ENCODE measurements at regions not wholly inside any gene's neighbourhood (a gene's known extent, or its start where the extent isn't known, plus 50 kb on each side); places are given as distances from the start of the nearest gene placed in this dataset.
"Not testable (repeated sequence)": the region's sequence is repeated elsewhere in the genome, so short reads cannot be mapped to it uniquely, and the experiment has no call there.

GRCh38 chr20:23147964-23148730 is 62.0 kb upstream of the CD93 start:
- DNase-seq = peak; percentile 75

GRCh38 chr20:23147647-23147963 is 61.5 kb upstream of the CD93 start:
- DNase-seq = no peak

GRCh38 chr20:23146857-23147637 is 60.9 kb upstream of the CD93 start:
- DNase-seq = no peak

- DNase-seq = peak; percentile 52
Measured at GRCh38 chr20:23146181-23146580, 60.1 kb upstream of the CD93 start.

DNA sequence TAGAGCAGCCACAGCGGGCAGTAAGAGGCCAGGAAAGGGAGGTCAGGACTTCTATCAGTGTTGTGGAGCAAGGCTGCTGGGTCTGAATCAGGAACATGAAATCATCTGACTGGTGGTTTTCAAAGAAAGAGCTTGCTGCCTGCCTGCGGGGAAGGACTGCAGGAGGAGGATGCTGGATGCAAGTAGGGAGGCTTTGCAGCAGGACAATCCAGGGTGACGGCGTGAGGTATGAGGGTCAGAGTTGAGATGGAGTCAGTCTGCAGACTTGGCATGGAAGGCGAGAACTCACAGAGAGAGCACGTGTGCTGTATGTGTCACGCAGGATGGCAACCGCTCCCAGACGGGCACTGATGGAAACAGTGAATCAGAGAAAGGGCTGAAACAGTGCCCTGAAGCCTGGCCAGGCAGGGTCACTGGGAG is 59.2 kb upstream of the CD93 start:
- DNase-seq = no peak

DNA sequence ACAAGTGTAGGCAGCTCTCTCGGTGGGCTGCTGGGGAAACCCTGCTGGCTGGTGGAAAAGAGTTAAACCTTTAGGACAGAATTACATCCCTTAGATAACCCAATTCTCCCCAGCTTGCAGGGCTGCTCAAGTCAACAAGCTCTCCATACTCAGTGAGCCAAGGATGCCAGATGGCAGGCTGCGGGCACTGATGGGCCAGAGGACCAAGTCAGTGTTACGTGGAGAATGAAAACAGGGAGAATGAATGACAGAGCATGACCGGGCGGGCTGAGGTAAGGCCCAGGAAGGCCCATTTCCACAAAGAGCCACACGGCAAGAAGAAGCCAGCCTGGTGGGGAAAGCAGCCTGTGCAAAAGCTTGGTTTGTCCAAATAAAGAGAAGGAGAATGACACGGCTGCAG is 58.7 kb upstream of the CD93 start:
- no peak for DNase-seq

GRCh38 chr20:23143986-23144690 is 58.0 kb upstream of the CD93 start:
- no peak for DNase-seq

DNA sequence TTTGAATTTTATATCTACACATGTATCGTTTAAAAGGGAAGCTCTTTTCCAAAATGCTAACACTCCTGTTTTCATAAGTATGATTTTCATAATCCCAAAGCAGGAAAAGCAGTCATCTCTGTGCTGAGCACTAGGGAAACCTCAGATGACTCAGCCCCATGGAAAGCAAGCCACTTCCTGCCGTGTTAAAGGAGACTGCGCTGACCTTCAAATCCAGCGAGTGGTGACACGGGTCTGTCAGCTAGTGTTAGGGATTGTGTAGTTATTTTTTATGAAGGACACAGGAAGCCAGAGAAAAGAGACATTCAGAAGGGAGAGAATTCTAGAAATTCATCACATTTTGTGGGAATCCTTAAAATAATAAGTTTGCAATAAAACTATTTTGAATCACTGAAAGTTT is 57.0 kb upstream of the CD93 start:
- DNase-seq = peak; percentile 68

- peak; percentile 40 for DNase-seq
Measured at GRCh38 chr20:23142162-23143050, 56.3 kb upstream of the CD93 start.

DNA sequence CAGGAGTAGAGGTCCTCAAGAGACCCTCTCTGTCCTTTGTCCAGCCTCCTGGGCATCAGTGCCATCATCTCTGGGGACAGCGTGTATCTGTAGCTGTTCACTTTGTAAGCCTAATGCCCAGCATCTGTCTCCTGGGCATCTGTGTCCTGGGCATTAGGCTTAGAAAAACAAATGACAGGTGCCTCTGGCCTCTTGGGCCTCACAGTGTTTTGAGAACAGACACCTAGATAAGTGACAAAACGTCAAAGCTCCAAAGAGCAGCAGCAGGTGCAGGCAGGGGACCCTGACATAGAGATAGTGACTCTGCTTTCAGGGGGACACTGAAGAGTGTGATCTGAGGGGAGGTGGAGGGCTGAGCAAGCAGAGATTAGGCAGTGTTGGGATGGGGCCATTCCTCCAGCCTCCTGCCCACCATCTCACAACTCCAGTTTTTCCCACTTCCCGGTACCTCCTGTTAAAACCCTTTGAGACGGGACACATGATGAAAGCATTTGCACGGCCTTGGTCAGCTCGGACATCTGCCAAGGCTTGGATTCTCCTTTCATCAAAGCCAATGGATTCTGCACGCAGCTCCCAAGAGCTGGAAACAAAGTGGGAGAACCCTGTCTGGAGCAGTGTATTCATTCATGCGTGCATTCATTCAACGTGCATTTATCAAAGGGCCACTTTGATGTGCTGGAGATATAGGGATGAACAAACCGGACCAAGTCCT is 55.5 kb upstream of the CD93 start:
- DNase-seq = no peak

GRCh38 chr20:23140991-23141390 is 54.9 kb upstream of the CD93 start:
- DNase-seq = no peak

- DNase-seq = not testable (repeated sequence)
Measured at GRCh38 chr20:23139984-23140383, 53.9 kb upstream of the CD93 start.

GRCh38 chr20:23139524-23139923 is 53.4 kb upstream of the CD93 start:
- no peak for DNase-seq

- DNase-seq = no peak
Measured at GRCh38 chr20:23138682-23139081, 52.6 kb upstream of the CD93 start.

GRCh38 chr20:23138226-23138625 is 52.1 kb upstream of the CD93 start:
- DNase-seq = no peak

DNA sequence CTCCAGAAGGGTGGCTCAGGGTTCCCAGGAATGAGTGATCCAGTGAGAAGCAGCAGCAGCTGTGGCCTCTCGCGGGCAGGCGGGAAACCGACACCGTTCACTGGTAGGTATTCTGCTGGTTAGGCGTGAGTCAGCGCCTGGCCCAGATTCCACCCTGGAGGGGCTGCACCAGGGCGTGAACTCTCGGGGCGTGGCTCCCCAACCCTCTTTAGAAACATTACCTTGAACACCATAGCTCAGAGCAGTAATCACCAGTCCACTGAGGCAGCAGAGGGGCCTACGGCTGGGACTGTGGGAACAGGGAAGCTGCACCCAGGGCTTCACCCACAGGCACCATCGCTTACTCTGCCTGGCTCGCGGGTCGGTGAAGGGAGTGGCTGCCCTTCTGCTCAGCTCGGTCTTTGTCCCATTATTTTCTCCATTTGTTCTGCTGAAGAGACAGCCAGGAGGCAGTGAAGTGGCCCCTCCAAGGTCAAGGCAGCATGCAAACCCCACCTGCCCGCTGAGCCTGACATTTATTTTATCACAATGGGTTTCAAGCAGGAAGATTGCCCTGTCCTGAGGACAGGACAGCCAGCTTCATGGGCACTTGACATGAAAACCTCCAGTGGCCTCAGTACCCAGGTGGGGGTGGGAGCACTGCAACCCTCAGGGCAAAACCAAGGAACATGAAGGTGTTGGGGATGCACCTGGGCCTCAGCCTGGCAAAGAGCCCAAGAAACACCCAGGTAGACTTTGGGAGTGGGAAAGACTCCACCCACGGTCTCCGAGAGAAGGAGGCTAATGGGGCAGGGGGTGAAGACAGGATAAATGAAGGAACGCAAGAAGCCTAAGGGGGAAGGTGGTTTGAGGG is 51.0 kb upstream of the CD93 start:
- DNase-seq = no peak

- no peak for DNase-seq
Measured at GRCh38 chr20:23135449-23136420, 49.6 kb upstream of the CD93 start.
